Fibroblast of lung (primary cell): ENCODE measurements at regions not wholly inside any gene's neighbourhood (a gene's known extent, or its start where the extent isn't known, plus 50 kb on each side); places are given as distances from the start of the nearest gene placed in this dataset.

ENCODE experiments used
- DNase-seq, 2 donors: peaks; one replicate each; pipeline versions ENCODE4 v3.0.0 to v3.0.0-alpha.2; 2010; ENCODE audit warnings: low read depth in 2 of 2
- H2AFZ ChIP-seq: 2 replicates; pipeline ENCODE4 v1.5.1; 2012; ENCODE audit warnings: low read length, control low read depth, inconsistent platforms
- H3K27ac ChIP-seq: 2 replicates; pipeline ENCODE4 v1.5.1; 2011; ENCODE audit warnings: low read length, control low read depth; ENCODE audit not compliant: insufficient read depth
- H3K27me3 ChIP-seq: 2 replicates; pipeline ENCODE4 v1.5.1; 2011; ENCODE audit warnings: mild to moderate bottlenecking, low read length; ENCODE audit not compliant: control insufficient read depth, insufficient read depth
- H3K36me3 ChIP-seq: 2 replicates; pipeline ENCODE4 v1.5.1; 2011; ENCODE audit warnings: low read length; ENCODE audit not compliant: control insufficient read depth, insufficient read depth
- H3K4me1 ChIP-seq: 2 replicates; pipeline ENCODE4 v1.5.1; 2011; ENCODE audit warnings: low read length; ENCODE audit not compliant: control insufficient read depth, insufficient read depth; ENCODE audit errors: extremely low read depth
- H3K4me2 ChIP-seq: 2 replicates; pipeline ENCODE4 v1.5.1; 2011; ENCODE audit warnings: low read length, control low read depth; ENCODE audit not compliant: insufficient read depth; ENCODE audit errors: extremely low read depth
- H3K4me3 ChIP-seq, 4 experiments: fragments of 200-600 bp in 1 of 4; sonication (generic) in 1 of 4; replicated peaks in 1 of 4; 2 replicates each; pipeline ENCODE4 v1.5.1; 2011 to 2016; ENCODE audit warnings: low read length in 4 of 4, low read depth in 3 of 4, mild to moderate bottlenecking in 3 of 4, control low read depth in 2 of 4, inconsistent platforms in 1 of 4, mixed read lengths in 1 of 4; ENCODE audit not compliant: insufficient read depth in 1 of 4; ENCODE audit errors: control extremely low read depth in 1 of 4
- H3K79me2 ChIP-seq: 2 replicates; pipeline ENCODE4 v1.5.1; 2012; ENCODE audit warnings: mild to moderate bottlenecking, low read length, inconsistent platforms; ENCODE audit not compliant: control insufficient read depth, insufficient read depth
- H3K9ac ChIP-seq: 2 replicates; pipeline ENCODE4 v1.5.1; 2011; ENCODE audit warnings: mild to moderate bottlenecking, low read length, control low read depth; ENCODE audit not compliant: insufficient read depth
- H3K9me3 ChIP-seq: 2 replicates; pipeline ENCODE4 v1.5.1; 2012; ENCODE audit warnings: low read depth, low read length; ENCODE audit not compliant: control insufficient read depth, insufficient read depth
- H4K20me1 ChIP-seq: 2 replicates; pipeline ENCODE4 v1.5.1; 2011; ENCODE audit warnings: low read length; ENCODE audit not compliant: control insufficient read depth, insufficient read depth; ENCODE audit errors: extremely low read depth
- CTCF ChIP-seq, 2 donors: IDR thresholded peaks in 1 of 2; conservative IDR thresholded peaks in 1 of 2; 1 replicate in 1 of 2; 2 replicates in 1 of 2; pipeline ENCODE4 v1.5.1; 2011 to 2012; ENCODE audit warnings: low read length in 2 of 2, control low read depth in 1 of 2, inconsistent platforms in 1 of 2, low read depth in 1 of 2, mild to moderate bottlenecking in 1 of 2
- EZH2 ChIP-seq: IDR thresholded peaks from 2 replicates; pipeline ENCODE4 v1.5.1; 2012; ENCODE audit warnings: low read length, control low read depth, mild to moderate bottlenecking; ENCODE audit errors: missing control alignments

- no peaks in the 10 kb centered on the region for H3K27me3 ChIP-seq
- no peaks in the 10 kb centered on the region for H3K79me2 ChIP-seq
- no peak overlapping the region for H3K9ac ChIP-seq
- H2AFZ ChIP-seq, result no peak overlapping the region
- no peaks in the 10 kb centered on the region for H4K20me1 ChIP-seq
- H3K36me3 ChIP-seq, result no peaks in the 10 kb centered on the region
- no peak overlapping the region for H3K4me3 ChIP-seq
- no peak overlapping the region for H3K4me2 ChIP-seq
- no peak for DNase-seq
- H3K27ac ChIP-seq, result no peak overlapping the region
- no peaks in the 10 kb centered on the region for H3K4me1 ChIP-seq
- TF ChIP-seq CTCF (conservative IDR thresholded peaks at IDR 0.05 in 1 of 2, IDR thresholded peaks at IDR 0.05 in 1 of 2; ENCODE audit: low read depth in 1 of 2, low read length in 2 of 2) (no peak), EZH2 (no peak)
- H3K9me3 ChIP-seq, result no peaks in the 10 kb centered on the region
These were observed 55.8 kb upstream of the TANC2 start for GRCh38 chr17:62910277-62910676.

- DNase-seq, result no peak
- Histone ChIP-seq H3K9me3 (no peaks in the 10 kb centered on the region), H3K4me2 (no peak overlapping the region), H3K27ac (no peak overlapping the region), H4K20me1 (no peaks in the 10 kb centered on the region), H3K79me2 (no peaks in the 10 kb centered on the region), H3K9ac (no peak overlapping the region), H3K36me3 (no peaks in the 10 kb centered on the region), H3K4me3 (no peak overlapping the region), H3K4me1 (no peaks in the 10 kb centered on the region), H3K27me3 (no peaks in the 10 kb centered on the region), H2AFZ (no peak overlapping the region)
- TF ChIP-seq CTCF (conservative IDR thresholded peaks at IDR 0.05 in 1 of 2, IDR thresholded peaks at IDR 0.05 in 1 of 2; ENCODE audit: low read depth in 1 of 2, low read length in 2 of 2) (no peak), EZH2 (no peak)
These were observed 58.1 kb upstream of the TANC2 start for GRCh38 chr17:62907961-62908360.

- TF ChIP-seq EZH2, result no peak
- TF ChIP-seq CTCF (conservative IDR thresholded peaks at IDR 0.05 in 1 of 2, IDR thresholded peaks at IDR 0.05 in 1 of 2; ENCODE audit: low read depth in 1 of 2, low read length in 2 of 2), result no peak
- no peaks in the 10 kb centered on the region for H3K9me3 ChIP-seq
- H3K27me3 ChIP-seq, result no peaks in the 10 kb centered on the region
- H4K20me1 ChIP-seq, result no peaks in the 10 kb centered on the region
- no peaks in the 10 kb centered on the region for H3K36me3 ChIP-seq
- no peaks in the 10 kb centered on the region for H3K4me1 ChIP-seq
- H3K4me3 ChIP-seq, result no peak overlapping the region
- H3K9ac ChIP-seq, result no peak overlapping the region
- no peak overlapping the region for H2AFZ ChIP-seq
- H3K4me2 ChIP-seq, result no peak overlapping the region
- no peak overlapping the region for H3K27ac ChIP-seq
- DNase-seq, result no peak
- H3K79me2 ChIP-seq, result no peaks in the 10 kb centered on the region
These were observed 59.2 kb upstream of the TANC2 start for GRCh38 chr17:62906881-62907280.
